H1 (cell line): ENCODE measurements at regions not wholly inside any gene's neighbourhood (a gene's known extent, or its start where the extent isn't known, plus 50 kb on each side); places are given as distances from the start of the nearest gene placed in this dataset.

Experiments
- CTCF ChIA-PET: fragments of 300-600 bp; sonication (Branson Sonifier 250); formaldehyde crosslinking; loops from one replicate; lab custom pipeline; 2021; ENCODE audit not compliant: partially characterized antibody; lab: Charles Lee
- POLR2A ChIA-PET: fragments of 300-600 bp; sonication (Branson Sonifier 250); formaldehyde crosslinking; loops from one replicate; lab custom pipeline; 2021; ENCODE audit warnings: inconsistent platforms; ENCODE audit not compliant: partially characterized antibody; lab: Charles Lee
- DNase-seq, 2 experiments: peaks; one replicate each; pipeline versions ENCODE4 v3.0.0 to v3.0.0-alpha.2; 2010 to 2022; ENCODE audit warnings: low spot score in 2 of 2, low read depth in 1 of 2, mixed read lengths in 1 of 2
- FAIRE-seq: peaks from 2 replicates; lab custom pipeline; 2011; peaks lifted over from hg19 to GRCh38; lab: Jason Lieb, UNC
- H2AFZ ChIP-seq: 2 replicates; pipeline ENCODE4 v1.8.1; 2012; ENCODE audit warnings: low read length, inconsistent platforms
- H2AK5ac ChIP-seq: 2 replicates; pipeline ENCODE4 v1.6.1; 2013; ENCODE audit warnings: low read depth, low read length
- H2BK120ac ChIP-seq: replicated peaks from 2 replicates; pipeline ENCODE3; 2013; ENCODE audit warnings: low read depth, low read length, inconsistent platforms
- H2BK12ac ChIP-seq: 2 replicates; pipeline ENCODE4 v1.6.1; 2013; ENCODE audit warnings: low read depth, low read length
- H2BK15ac ChIP-seq: 2 replicates; pipeline ENCODE4 v1.6.1; 2013; ENCODE audit warnings: low read length
- H2BK20ac ChIP-seq: 2 replicates; pipeline ENCODE4 v1.6.1; 2013; ENCODE audit warnings: low read length
- H2BK5ac ChIP-seq: 2 replicates; pipeline ENCODE4 v1.6.1; 2013; ENCODE audit warnings: low read depth, low read length
- H3K14ac ChIP-seq: 2 replicates; pipeline ENCODE4 v1.6.1; 2013; ENCODE audit warnings: inconsistent platforms; ENCODE audit not compliant: insufficient read length
- H3K18ac ChIP-seq: 2 replicates; pipeline ENCODE4 v1.6.1; 2013; ENCODE audit warnings: low read length; ENCODE audit errors: extremely low read depth
- H3K23ac ChIP-seq: 2 replicates; pipeline ENCODE4 v1.6.1; 2013; ENCODE audit warnings: inconsistent platforms; ENCODE audit not compliant: insufficient read length
- H3K23me2 ChIP-seq: 2 replicates; pipeline ENCODE4 v1.6.1; 2013; ENCODE audit warnings: low read depth, low read length
- H3K27ac ChIP-seq: 2 replicates; pipeline ENCODE4 v1.6.1; 2011; ENCODE audit warnings: low read depth, low read length, inconsistent platforms
- H3K27me3 ChIP-seq, 4 experiments: replicated peaks in 1 of 4; 1 replicate in 1 of 4; 2 replicates in 3 of 4; pipeline versions ENCODE4 v1.6.1 to v1.8.1; 2011 to 2013; ENCODE audit warnings: low read length in 3 of 4, mild to moderate bottlenecking in 3 of 4, inconsistent platforms in 2 of 4, mixed read lengths in 2 of 4, moderate library complexity in 1 of 4; ENCODE audit not compliant: control insufficient read depth in 3 of 4, insufficient read depth in 3 of 4; ENCODE audit errors: extremely low read depth in 1 of 4
- H3K36me3 ChIP-seq, 4 experiments: 2 replicates each; pipeline versions ENCODE4 v1.6.1 to v1.8.1; 2011 to 2013; ENCODE audit warnings: mild to moderate bottlenecking in 4 of 4, low read length in 3 of 4, moderate library complexity in 2 of 4, control low read depth in 1 of 4, inconsistent platforms in 1 of 4; ENCODE audit not compliant: insufficient read depth in 4 of 4, control insufficient read depth in 2 of 4
- H3K4ac ChIP-seq: replicated peaks from 2 replicates; pipeline ENCODE3; 2013; ENCODE audit warnings: low read length, low read depth, mixed read lengths, inconsistent platforms; ENCODE audit not compliant: insufficient read length
- H3K4me1 ChIP-seq, 4 experiments: replicated peaks in 1 of 4; 1 replicate in 1 of 4; 2 replicates in 3 of 4; pipeline versions ENCODE4 v1.6.1 to v1.8.1; 2011 to 2013; ENCODE audit warnings: low read length in 3 of 4, inconsistent platforms in 2 of 4, mixed read lengths in 1 of 4; ENCODE audit not compliant: insufficient read depth in 4 of 4, control insufficient read depth in 3 of 4
- H3K4me2 ChIP-seq, 2 experiments: 2 replicates each; pipeline versions ENCODE4 v1.6.1 to v1.8.1; 2011 to 2013; ENCODE audit warnings: low read depth in 2 of 2, low read length in 2 of 2, control low read depth in 1 of 2, inconsistent platforms in 1 of 2, mild to moderate bottlenecking in 1 of 2; ENCODE audit not compliant: insufficient read depth in 1 of 2
- H3K4me3 ChIP-seq, 4 experiments: fragments of 200-600, 300-600 bp in 1 of 4; sonication (generic), shearing (Covaris generic), sonication (Bioruptor Twin) in 1 of 4; 2 replicates each; pipeline versions ENCODE4 v1.5.1 to v1.8.1; 2011 to 2016; ENCODE audit warnings: low read length in 4 of 4, low read depth in 3 of 4, control low read depth in 2 of 4, inconsistent platforms in 2 of 4, mild to moderate bottlenecking in 2 of 4, mixed read lengths in 1 of 4, moderate library complexity in 1 of 4; ENCODE audit not compliant: insufficient read depth in 2 of 4; ENCODE audit errors: extremely low read depth in 1 of 4
- H3K56ac ChIP-seq: replicated peaks from 2 replicates; pipeline ENCODE3; 2013; ENCODE audit warnings: low read depth, mild to moderate bottlenecking, mixed read lengths, low read length, inconsistent platforms; ENCODE audit not compliant: insufficient read length
- H3K79me1 ChIP-seq: 2 replicates; pipeline ENCODE4 v1.6.1; 2013; ENCODE audit warnings: low read depth, low read length, control low read depth
- H3K79me2 ChIP-seq, 2 experiments: 2 replicates each; pipeline versions ENCODE4 v1.6.1 to v1.8.1; 2012 to 2013; ENCODE audit warnings: low read length in 2 of 2, mild to moderate bottlenecking in 2 of 2, inconsistent platforms in 1 of 2; ENCODE audit not compliant: insufficient read depth in 2 of 2, control insufficient read depth in 1 of 2
- H3K9ac ChIP-seq, 4 experiments: replicated peaks in 1 of 4; 1 replicate in 1 of 4; 2 replicates in 3 of 4; pipeline versions ENCODE4 v1.6.1 to v1.8.1; 2011 to 2013; ENCODE audit warnings: low read depth in 3 of 4, low read length in 3 of 4, control low read depth in 2 of 4, mild to moderate bottlenecking in 2 of 4, moderate library complexity in 2 of 4, inconsistent platforms in 1 of 4; ENCODE audit errors: extremely low read depth in 1 of 4
- H3K9me3 ChIP-seq, 2 experiments: 2 replicates each; pipeline versions ENCODE4 v1.6.1 to v1.8.1; 2012 to 2013; ENCODE audit warnings: mild to moderate bottlenecking in 2 of 2, moderate library complexity in 2 of 2, control low read depth in 1 of 2, inconsistent platforms in 1 of 2, low read depth in 1 of 2, low read length in 1 of 2, mixed read lengths in 1 of 2; ENCODE audit not compliant: insufficient read depth in 2 of 2
- H4K20me1 ChIP-seq, 2 experiments: replicated peaks in 1 of 2; 2 replicates each; pipeline versions ENCODE3 to v1.8.1; 2011 to 2013; ENCODE audit warnings: inconsistent platforms in 2 of 2, low read length in 2 of 2, mild to moderate bottlenecking in 1 of 2; ENCODE audit not compliant: insufficient read depth in 2 of 2, control insufficient read depth in 1 of 2
- H4K5ac ChIP-seq: 2 replicates; pipeline ENCODE4 v1.6.1; 2013; ENCODE audit warnings: low read length, low read depth, mixed read lengths, inconsistent platforms; ENCODE audit not compliant: insufficient read length
- H4K8ac ChIP-seq: 2 replicates; pipeline ENCODE4 v1.8.0; 2013; ENCODE audit warnings: mild to moderate bottlenecking, moderate library complexity, low read length, inconsistent platforms; ENCODE audit not compliant: insufficient read depth; ENCODE audit errors: extremely low read depth
- H4K91ac ChIP-seq: replicated peaks from 2 replicates; pipeline ENCODE3; 2013; ENCODE audit warnings: low read length, mixed read lengths, inconsistent platforms; ENCODE audit not compliant: insufficient read length
- ATF3 ChIP-seq: IDR thresholded peaks from 2 replicates; pipeline ENCODE4 v1.6.1; 2011; ENCODE audit warnings: low read depth, mild to moderate bottlenecking, low read length; ENCODE audit not compliant: insufficient read depth
- MAFK ChIP-seq: IDR thresholded peaks from 2 replicates; pipeline ENCODE4 v1.6.1; 2012; ENCODE audit warnings: low read depth, mild to moderate bottlenecking, improper control_type of control experiment, low read length
- NANOG ChIP-seq: IDR thresholded peaks from 2 replicates; pipeline ENCODE4 v1.6.1; 2011; ENCODE audit warnings: low read length, low read depth, mild to moderate bottlenecking, inconsistent platforms; ENCODE audit not compliant: insufficient read depth, poor library complexity, severe bottlenecking
- RBBP5 ChIP-seq: IDR thresholded peaks from 2 replicates; pipeline ENCODE4 v1.7.1; 2012; ENCODE audit warnings: low read depth, mild to moderate bottlenecking, inconsistent platforms, low read length, moderate library complexity, borderline replicate concordance
- RNF2 ChIP-seq: fragments of 200-900, 300-1000 bp; sonication (generic); IDR thresholded peaks from 2 replicates; pipeline ENCODE4 v1.7.1; 2016; ENCODE audit warnings: borderline replicate concordance, low read depth, mild to moderate bottlenecking, antibody characterized with exemption, low read length; ENCODE audit not compliant: poor library complexity, severe bottlenecking; ENCODE audit errors: missing control alignments
- RXRA ChIP-seq: IDR thresholded peaks from 2 replicates; pipeline ENCODE4 v1.6.1; 2011; ENCODE audit warnings: low read depth, mild to moderate bottlenecking, low read length, moderate library complexity; ENCODE audit not compliant: insufficient read depth
- YY1 ChIP-seq: IDR thresholded peaks from 2 replicates; pipeline ENCODE4 v1.6.1; 2011; ENCODE audit warnings: low read depth, mild to moderate bottlenecking, low read length
- WGBS, 2 experiments: shearing (Covaris generic) in 1 of 2; methylation state at CpG; one replicate each; pipeline versions ENCODE4 v1.1.6 to v1.1.7; 2013 to 2015; ENCODE audit warnings: low lambda C conversion rate in 2 of 2, mixed read lengths in 2 of 2, inconsistent platforms in 1 of 2, low coverage in 1 of 2, missing lambda C conversion rate in 1 of 2; ENCODE audit not compliant: insufficient replicate concordance in 2 of 2, insufficient coverage in 1 of 2, insufficient read length in 1 of 2; ENCODE audit errors: extremely low coverage in 1 of 2, missing lambda C conversion rate in 1 of 2; 5-methylcytosine and 5-hydroxymethylcytosine counted together

- Histone ChIP-seq H3K4me1 (peaks cover 0 to 9% (median 0%) of the 10 kb centered on the region in 4 experiments; a peak in 1 of 7 replicates), H3K9me3 (no peaks in the 10 kb centered on the region), H2BK20ac (no peak overlapping the region), H3K79me1 (no peaks in the 10 kb centered on the region; the same call in 1 of the 2 replicates), H3K79me2 (no peaks in the 10 kb centered on the region), H3K27ac (no peak overlapping the region), H2AFZ (no peak overlapping the region), H3K23ac (no peak overlapping the region), H3K4me3 (no peak overlapping the region), H3K56ac (no peak overlapping the region), H4K5ac (no peak overlapping the region), H3K14ac (no peak overlapping the region), H3K4ac (no peak overlapping the region), H4K91ac (no peak overlapping the region), H2BK12ac (no peak overlapping the region), H4K8ac (no peak overlapping the region), H2BK120ac (no peak overlapping the region), H3K9ac (no peak overlapping the region), H4K20me1 (no peaks in the 10 kb centered on the region), H3K23me2 (no peaks in the 10 kb centered on the region), H3K36me3 (no peaks in the 10 kb centered on the region), H2AK5ac (no peak overlapping the region), H2BK15ac (no peak overlapping the region), H2BK5ac (no peak overlapping the region), H3K18ac (no peak overlapping the region), H3K4me2 (no peak overlapping the region), H3K27me3 (no peaks in the 10 kb centered on the region)
- TF ChIP-seq RXRA (no peak), YY1 (no peak), RBBP5 (no peak), ATF3 (no peak), RNF2 (no peak), MAFK (no peak), NANOG (no peak)
- ChIA-PET POLR2A (no interaction called here), CTCF (no interaction called here)
- FAIRE-seq (no peak), DNase-seq (no peak)
- WGBS, 2 experiments, result 85% methylated on average over 5 of the region's 5 CpGs; no CpG with 5 or more reads in 1 of the 2 experiments
Measured at GRCh38 chr7:155882596-155882995, 70.3 kb upstream of the SHH start.
